GM12878 (cell line): ENCODE measurements at regions not wholly inside any gene's neighbourhood (a gene's known extent, or its start where the extent isn't known, plus 50 kb on each side); places are given as distances from the start of the nearest gene placed in this dataset.

ENCODE experiments used
- ATAC-seq: fragments of 200-7000 bp; cut with Tn5 transposase; 3 replicates; pipeline ENCODE4 v1.9.1; 2020; ENCODE audit warnings: mild to moderate bottlenecking, moderate library complexity
- BruUV-seq: library from RNA; stranded (reverse); fragments of 400-500 nt; replicated peaks from 2 replicates; lab custom pipeline; 2021; lab: Mats Ljungman, UMichigan
- CTCF ChIA-PET: fragments of 300-600 bp; sonication (Branson Sonifier 250); formaldehyde crosslinking; extraction: SDS; loops from one replicate; lab custom pipeline; 2021; ENCODE audit warnings: inconsistent platforms; lab: Yijun Ruan, JAX
- POLR2A ChIA-PET: fragments of 350-600 bp; formaldehyde crosslinking; extraction: SDS; loops from one replicate; lab custom pipeline; 2021; ENCODE audit warnings: inconsistent platforms; lab: Charles Lee
- RAD21 ChIA-PET: fragments of 300-600 bp; sonication (Branson Sonifier 250); formaldehyde crosslinking; loops from one replicate; lab custom pipeline; 2023; ENCODE audit warnings: antibody characterized with exemption; ENCODE audit not compliant: unreplicated experiment; lab: Charles Lee
- SMC1A ChIA-PET: fragments of 300-600 bp; sonication (Branson Sonifier 250); formaldehyde crosslinking; loops from one replicate; lab custom pipeline; 2023; ENCODE audit not compliant: unreplicated experiment, uncharacterized antibody; lab: Charles Lee
- DNase-seq: peaks from one replicate; pipeline ENCODE4 v3.0.0-alpha.2; 2011; ENCODE audit warnings: low read depth, low spot score
- FAIRE-seq: peaks from 3 replicates; lab custom pipeline; 2011; peaks lifted over from hg19 to GRCh38; lab: Jason Lieb, UNC
- H2AFZ ChIP-seq: 2 replicates; pipeline ENCODE4 v1.6.0; 2011; ENCODE audit warnings: low read depth, low read length, control low read depth; ENCODE audit not compliant: control insufficient read depth
- H3K27ac ChIP-seq: 2 replicates; pipeline ENCODE4 v1.5.1; 2011; ENCODE audit warnings: control low read depth; ENCODE audit not compliant: control insufficient read depth, insufficient read depth
- H3K27me3 ChIP-seq, 2 experiments: replicated peaks in 1 of 2; 2 replicates each; pipeline versions ENCODE4 v1.6.0 to v1.6.1; 2011; ENCODE audit warnings: low read length in 1 of 2; ENCODE audit not compliant: control insufficient read depth in 2 of 2, insufficient read depth in 2 of 2
- H3K36me3 ChIP-seq, 2 experiments: 2 replicates each; pipeline ENCODE4 v1.5.1; 2011; ENCODE audit warnings: low read length in 1 of 2; ENCODE audit not compliant: control insufficient read depth in 2 of 2, insufficient read depth in 2 of 2
- H3K4me1 ChIP-seq: 2 replicates; pipeline ENCODE4 v1.6.1; 2011; ENCODE audit warnings: mild to moderate bottlenecking, low read length, moderate library complexity, mixed read lengths; ENCODE audit not compliant: control insufficient read depth, insufficient read depth
- H3K4me2 ChIP-seq: 2 replicates; pipeline ENCODE4 v1.6.0; 2011; ENCODE audit warnings: control low read depth; ENCODE audit not compliant: control insufficient read depth, insufficient read depth
- H3K4me3 ChIP-seq: fragments of 200-600 bp; sonication (generic); 2 replicates; pipeline ENCODE4 v1.5.1; 2016
- H3K79me2 ChIP-seq: 2 replicates; pipeline ENCODE4 v1.6.0; 2011; ENCODE audit warnings: low read length; ENCODE audit not compliant: control insufficient read depth, insufficient read depth
- H3K9ac ChIP-seq: 2 replicates; pipeline ENCODE4 v1.8.0; 2011; ENCODE audit warnings: low read length, control low read depth, mixed read lengths; ENCODE audit not compliant: control insufficient read depth, insufficient read depth
- H3K9me3 ChIP-seq: replicated peaks from 3 replicates; pipeline ENCODE4 v1.5.1; 2011; ENCODE audit warnings: mild to moderate bottlenecking, low read length; ENCODE audit not compliant: control insufficient read depth, insufficient read depth
- H4K20me1 ChIP-seq: 2 replicates; pipeline ENCODE4 v1.6.0; 2011; ENCODE audit not compliant: control insufficient read depth, insufficient read depth
- HDAC6 ChIP-seq: fragments of 200-600 bp; sonication (generic); IDR thresholded peaks from one replicate; pipeline ENCODE4 v1.8.0; 2017; ENCODE audit warnings: antibody characterized with exemption; ENCODE audit not compliant: unreplicated experiment
- KLF5 ChIP-seq: fragments of 450-650 bp; IDR thresholded peaks from 2 replicates; pipeline ENCODE4 v1.6.1; 2014; ENCODE audit warnings: mild to moderate bottlenecking; ENCODE audit not compliant: partially characterized antibody
- NFXL1 ChIP-seq: fragments of 450-650 bp; IDR thresholded peaks from 2 replicates; pipeline ENCODE4 v1.6.1; 2017; ENCODE audit warnings: antibody characterized with exemption, mild to moderate bottlenecking, borderline replicate concordance
- PAX5 ChIP-seq: IDR thresholded peaks from 2 replicates; pipeline ENCODE4 v1.6.1; 2011; ENCODE audit warnings: low read depth, low read length, borderline replicate concordance
- RAD21 ChIP-seq: IDR thresholded peaks from 2 replicates; pipeline ENCODE4 v1.6.1; 2011; ENCODE audit warnings: mild to moderate bottlenecking, low read depth, low read length, moderate library complexity; ENCODE audit not compliant: insufficient read depth
- TAF1 ChIP-seq: IDR thresholded peaks from 2 replicates; pipeline ENCODE4 v1.6.1; 2011; ENCODE audit warnings: mild to moderate bottlenecking, low read depth, low read length, borderline replicate concordance
- TARDBP ChIP-seq: IDR thresholded peaks from 2 replicates; pipeline ENCODE4 v1.6.1; 2016; ENCODE audit warnings: borderline replicate concordance
- TBL1XR1 ChIP-seq: IDR thresholded peaks from 2 replicates; pipeline ENCODE4 v1.6.1; 2012; ENCODE audit warnings: low read depth, low read length, improper control_type of control experiment
- TCF12 ChIP-seq: IDR thresholded peaks from 2 replicates; pipeline ENCODE4 v1.6.1; 2011; ENCODE audit warnings: low read depth, mild to moderate bottlenecking, low read length
- USF2 ChIP-seq: IDR thresholded peaks from 2 replicates; pipeline ENCODE4 v1.6.1; 2011; ENCODE audit warnings: low read depth, low read length, improper control_type of control experiment, borderline replicate concordance
- ZNF207 ChIP-seq: fragments of 450-650 bp; IDR thresholded peaks from 2 replicates; pipeline ENCODE4 v1.6.1; 2014; ENCODE audit warnings: antibody characterized with exemption, mild to moderate bottlenecking, borderline replicate concordance
- ZNF217 ChIP-seq: fragments of 450-650 bp; IDR thresholded peaks from 2 replicates; pipeline ENCODE4 v1.6.1; 2017; ENCODE audit warnings: antibody characterized with exemption, mild to moderate bottlenecking
- WGBS: methylation state at CpG from one replicate; pipeline ENCODE4 v1.1.6; 2016; ENCODE audit warnings: low lambda C conversion rate; ENCODE audit not compliant: insufficient replicate concordance, insufficient coverage; ENCODE audit errors: missing lambda C conversion rate; 5-methylcytosine and 5-hydroxymethylcytosine counted together
- in situ Hi-C: fragments of 300-500 bp; cut with MboI; formaldehyde crosslinking; loops from 9 replicates; pipeline ENCODE4 v1.14.3; 2018; ENCODE audit warnings: mixed read lengths
- intact Hi-C: fragments of 100-400 bp; cut with micrococcal nuclease; formaldehyde crosslinking; loops from one replicate; pipeline ENCODE4 v1.14.2; 2022; ENCODE audit not compliant: unreplicated experiment
- TF ChIP-seq, protein P1 (sequence below): fragments of 450-650 bp; IDR thresholded peaks from 2 replicates; pipeline ENCODE4 v1.6.1; 2016; ENCODE audit warnings: mild to moderate bottlenecking

GRCh38 chr22:48899523-48900326 lies 927.9 kb downstream of the BRD1 start:
- intact Hi-C loops = no loop called here
- Histone ChIP-seq H2AFZ (no peak overlapping the region), H3K4me1 (no peaks in the 10 kb centered on the region), H4K20me1 (no peaks in the 10 kb centered on the region), H3K36me3 (no peaks in the 10 kb centered on the region), H3K4me3 (no peak overlapping the region), H3K9me3 (no peaks in the 10 kb centered on the region; the same call in 2 of the 3 replicates), H3K79me2 (no peaks in the 10 kb centered on the region), H3K27ac (no peak overlapping the region)
- 49% methylated on average over 42 of the region's 42 CpGs for WGBS
- no TSS peak for BruUV-seq
- ChIA-PET SMC1A (no interaction called here), RAD21 (no interaction called here)
- in situ Hi-C loops = no loop called here
- TF ChIP-seq NFXL1 = no peak
- TF ChIP-seq ZNF217 = no peak
- TF ChIP-seq TCF12 = no peak
- TF ChIP-seq TBL1XR1 = no peak
- TF ChIP-seq HDAC6 = no peak
- TF ChIP-seq PAX5 = no peak
- TF ChIP-seq, all 136 proteins: peak for 0
- Histone ChIP-seq H3K4me2 (no peak overlapping the region), H3K9ac (no peak overlapping the region), H3K27me3 (no peaks in the 10 kb centered on the region)
- no peak for FAIRE-seq
- ChIA-PET CTCF (no interaction called here), POLR2A (no interaction called here)
- no peak for ATAC-seq
- DNase-seq = no peak

DNA sequence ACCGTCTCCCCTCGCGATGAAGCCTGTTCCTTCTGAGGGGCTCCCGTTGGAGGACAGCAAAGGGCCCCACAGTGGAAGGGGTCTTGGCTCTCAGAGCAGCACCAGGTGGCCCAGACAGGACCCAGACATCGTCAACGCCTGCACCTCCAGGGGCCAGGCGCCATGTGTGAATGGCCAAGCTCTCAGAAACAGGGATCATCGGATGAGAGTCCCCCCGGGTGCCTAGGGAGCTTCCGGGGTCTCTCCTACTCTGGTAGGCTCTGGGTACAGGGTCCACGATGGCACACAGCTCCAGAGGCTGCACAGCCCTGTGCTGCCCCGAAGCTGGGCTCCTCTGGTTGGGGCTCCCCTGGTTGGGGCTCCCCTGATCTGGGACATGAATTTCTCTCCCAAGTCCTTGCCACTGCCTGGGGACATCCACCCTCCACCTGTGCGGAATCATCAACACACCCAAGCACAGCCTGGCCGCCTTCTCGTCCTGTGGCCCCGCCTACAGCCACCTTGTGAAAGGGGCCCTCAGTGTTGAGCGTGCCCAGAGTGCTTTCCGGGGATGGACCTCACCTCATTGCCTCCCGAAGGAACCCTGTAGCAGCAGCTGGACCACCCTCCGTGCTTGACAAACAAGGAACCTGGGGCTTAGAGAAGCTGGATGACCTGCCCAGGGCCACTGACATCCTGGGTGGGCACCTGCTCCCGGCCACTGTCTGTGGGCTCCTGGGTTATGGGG lies 929.0 kb downstream of the BRD1 start:
- no peak overlapping the region for H3K4me3 ChIP-seq
- ChIA-PET SMC1A (no interaction called here), RAD21 (no interaction called here), CTCF (no interaction called here), POLR2A (no interaction called here)
- H3K9ac ChIP-seq = no peak overlapping the region
- ATAC-seq (no peak), DNase-seq (no peak), FAIRE-seq (no peak)
- 50% methylated on average over 19 of the region's 21 CpGs for WGBS
- H3K4me1 ChIP-seq = no peaks in the 10 kb centered on the region
- no peaks in the 10 kb centered on the region for H3K79me2 ChIP-seq
- no peaks in the 10 kb centered on the region for H3K36me3 ChIP-seq
- no peaks in the 10 kb centered on the region; the same call in 2 of the 3 replicates for H3K9me3 ChIP-seq
- H2AFZ ChIP-seq = no peak overlapping the region
- intact Hi-C loops = no loop called here
- no peak overlapping the region for H3K27ac ChIP-seq
- in situ Hi-C loops = no loop called here
- no peak overlapping the region for H3K4me2 ChIP-seq
- BruUV-seq = no TSS peak
- H4K20me1 ChIP-seq = no peaks in the 10 kb centered on the region
- H3K27me3 ChIP-seq = no peaks in the 10 kb centered on the region
- no peak for TF ChIP-seq USF2
- TF ChIP-seq KLF5 = no peak
- TF ChIP-seq ZNF207 = no peak
- no peak for TF ChIP-seq RAD21
- no peak for TF ChIP-seq TAF1
- TF ChIP-seq, protein P1, sequence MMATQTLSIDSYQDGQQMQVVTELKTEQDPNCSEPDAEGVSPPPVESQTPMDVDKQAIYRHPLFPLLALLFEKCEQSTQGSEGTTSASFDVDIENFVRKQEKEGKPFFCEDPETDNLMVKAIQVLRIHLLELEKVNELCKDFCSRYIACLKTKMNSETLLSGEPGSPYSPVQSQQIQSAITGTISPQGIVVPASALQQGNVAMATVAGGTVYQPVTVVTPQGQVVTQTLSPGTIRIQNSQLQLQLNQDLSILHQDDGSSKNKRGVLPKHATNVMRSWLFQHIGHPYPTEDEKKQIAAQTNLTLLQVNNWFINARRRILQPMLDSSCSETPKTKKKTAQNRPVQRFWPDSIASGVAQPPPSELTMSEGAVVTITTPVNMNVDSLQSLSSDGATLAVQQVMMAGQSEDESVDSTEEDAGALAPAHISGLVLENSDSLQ = no peak
- no peak for TF ChIP-seq TARDBP
